HepG2 (cell line): ENCODE measurements at regions not wholly inside any gene's neighbourhood (a gene's known extent, or its start where the extent isn't known, plus 50 kb on each side); places are given as distances from the start of the nearest gene placed in this dataset.

ENCODE experiments used
- ATAC-seq: fragments of 200-7000 bp; cut with Tn5 transposase; 3 replicates; pipeline ENCODE4 v1.9.1; 2020; ENCODE audit warnings: mild to moderate bottlenecking, moderate library complexity
- BruUV-seq: library from RNA; stranded (reverse); fragments of 400-500 nt; replicated peaks from 2 replicates; lab custom pipeline; 2021; lab: Mats Ljungman, UMichigan
- CTCF ChIA-PET: fragments of 300-600 bp; formaldehyde crosslinking; extraction: SDS; loops from one replicate; lab custom pipeline; 2021; ENCODE audit warnings: low total read pairs, inconsistent platforms, low intra/inter-chr PET ratio; lab: Yijun Ruan, JAX
- POLR2A ChIA-PET: fragments of 350-600 bp; sonication (Branson Sonifier 250); formaldehyde crosslinking; loops from one replicate; lab custom pipeline; 2020; ENCODE audit warnings: antibody characterized with exemption, inconsistent platforms; lab: Yijun Ruan, JAX
- DNase-seq: peaks from one replicate; pipeline ENCODE4 v3.0.0-alpha.2; 2015; ENCODE audit warnings: low spot score
- FAIRE-seq: peaks from 3 replicates; lab custom pipeline; 2011; peaks lifted over from hg19 to GRCh38; lab: Jason Lieb, UNC
- H2AFZ ChIP-seq: one replicate; pipeline ENCODE4 v1.6.1; 2011; ENCODE audit warnings: low read length, inconsistent platforms
- H3K27ac ChIP-seq: fragments of 300-600 bp; 3 replicates; pipeline ENCODE4 v1.8.0; 2011; ENCODE audit warnings: mixed run types, mild to moderate bottlenecking, mixed read lengths, low read length, inconsistent platforms; ENCODE audit not compliant: insufficient read depth; ENCODE audit errors: extremely low read length
- H3K27me3 ChIP-seq, 2 experiments: fragments of 200-600 bp in 1 of 2; 2 replicates in 1 of 2; 3 replicates in 1 of 2; pipeline versions ENCODE4 v1.6.0 to v1.8.0; 2011; ENCODE audit warnings: low read length in 2 of 2, mild to moderate bottlenecking in 2 of 2, moderate library complexity in 2 of 2, inconsistent platforms in 1 of 2; ENCODE audit not compliant: insufficient read depth in 2 of 2, control insufficient read depth in 1 of 2
- H3K36me3 ChIP-seq, 2 experiments: fragments of 200-600 bp in 1 of 2; replicated peaks in 1 of 2; 2 replicates in 1 of 2; 3 replicates in 1 of 2; pipeline versions ENCODE4 v1.5.1 to v1.8.0; 2011; ENCODE audit warnings: low read length in 2 of 2, inconsistent platforms in 1 of 2; ENCODE audit not compliant: insufficient read depth in 2 of 2, control insufficient read depth in 1 of 2
- H3K4me1 ChIP-seq: 2 replicates; pipeline ENCODE4 v1.5.1; 2012; ENCODE audit warnings: low read length, inconsistent platforms; ENCODE audit not compliant: insufficient read depth
- H3K4me2 ChIP-seq: 2 replicates; pipeline ENCODE4 v1.6.0; 2011; ENCODE audit warnings: low read depth, low read length, inconsistent platforms
- H3K4me3 ChIP-seq, 3 experiments: fragments of 200-600 bp in 1 of 3; sonication (generic), shearing (Covaris generic) in 1 of 3; replicated peaks in 1 of 3; 2 replicates each; pipeline ENCODE4 v1.5.1; 2011 to 2016; ENCODE audit warnings: low read length in 3 of 3, inconsistent platforms in 2 of 3, low read depth in 2 of 3, mild to moderate bottlenecking in 2 of 3, control low read depth in 1 of 3, mixed read lengths in 1 of 3; ENCODE audit not compliant: insufficient read depth in 1 of 3
- H3K79me2 ChIP-seq: one replicate; pipeline ENCODE4 v1.6.1; 2011; ENCODE audit warnings: low read length, inconsistent platforms; ENCODE audit not compliant: insufficient read depth
- H3K9ac ChIP-seq: 2 replicates; pipeline ENCODE4 v1.6.0; 2011; ENCODE audit warnings: mild to moderate bottlenecking, low read depth, low read length, inconsistent platforms; ENCODE audit not compliant: insufficient read depth
- H3K9me3 ChIP-seq: 2 replicates; pipeline ENCODE4 v1.5.1; 2012; ENCODE audit warnings: mild to moderate bottlenecking, low read length
- H4K20me1 ChIP-seq: 2 replicates; pipeline ENCODE4 v1.6.0; 2011; ENCODE audit warnings: inconsistent platforms, mild to moderate bottlenecking, low read length, moderate library complexity; ENCODE audit not compliant: insufficient read depth
- ARNTL ChIP-seq: sonication (generic); formaldehyde crosslinking; IDR thresholded peaks from 2 replicates; pipeline ENCODE4 v1.4.0; 2020; ENCODE audit warnings: mild to moderate bottlenecking, missing genetic modification reagents
- FOXA1 ChIP-seq, 2 experiments: fragments of 450-650 bp in 1 of 2; sonication (generic) in 1 of 2; formaldehyde crosslinking in 1 of 2; IDR thresholded peaks; 2 replicates each; pipeline versions ENCODE4 v1.4.0 to v1.6.1; 2016 to 2020; ENCODE audit warnings: missing genetic modification reagents in 1 of 2
- GRHL1 ChIP-seq: sonication (generic); formaldehyde crosslinking; conservative IDR thresholded peaks from 2 replicates; pipeline ENCODE4 v1.8.0; 2022; ENCODE audit warnings: missing genetic modification reagents
- KDM5B ChIP-seq: sonication (generic); formaldehyde crosslinking; IDR thresholded peaks from 2 replicates; pipeline ENCODE4 v1.4.0; 2020; ENCODE audit warnings: missing genetic modification reagents, mild to moderate bottlenecking, borderline replicate concordance
- MYC ChIP-seq: sonication (generic); formaldehyde crosslinking; IDR thresholded peaks from 2 replicates; pipeline ENCODE4 v1.9.0; 2021; ENCODE audit warnings: missing genetic modification reagents, borderline replicate concordance
- PHB2 ChIP-seq: fragments of 450-650 bp; IDR thresholded peaks from 2 replicates; pipeline ENCODE4 v1.6.1; 2018; ENCODE audit not compliant: partially characterized antibody
- PHF20 ChIP-seq: sonication (generic); formaldehyde crosslinking; IDR thresholded peaks from 2 replicates; pipeline ENCODE4 v1.5.0; 2020; ENCODE audit warnings: mild to moderate bottlenecking, missing genetic modification reagents
- POGZ ChIP-seq: sonication (generic); formaldehyde crosslinking; IDR thresholded peaks from 2 replicates; pipeline ENCODE4 v1.4.0; 2020; ENCODE audit warnings: mild to moderate bottlenecking, missing genetic modification reagents
- RFX1 ChIP-seq: fragments of 450-650 bp; IDR thresholded peaks from 2 replicates; pipeline ENCODE4 v1.6.1; 2017
- SNAPC4 ChIP-seq: sonication (generic); formaldehyde crosslinking; IDR thresholded peaks from 2 replicates; pipeline ENCODE4 v1.4.0; 2020; ENCODE audit warnings: mild to moderate bottlenecking, missing genetic modification reagents
- STAT6 ChIP-seq: sonication (generic); formaldehyde crosslinking; IDR thresholded peaks from 2 replicates; pipeline ENCODE4 v1.4.0; 2020; ENCODE audit warnings: missing genetic modification reagents, mild to moderate bottlenecking, borderline replicate concordance
- TEAD3 ChIP-seq: optimal IDR thresholded peaks from 2 replicates; pipeline ENCODE3; 2016; ENCODE audit warnings: borderline replicate concordance
- ZNF138 ChIP-seq: sonication (generic); formaldehyde crosslinking; IDR thresholded peaks from 2 replicates; pipeline ENCODE4 v1.5.0; 2020; ENCODE audit warnings: mild to moderate bottlenecking, low read depth, missing genetic modification reagents
- ZNF773 ChIP-seq: sonication (generic); formaldehyde crosslinking; IDR thresholded peaks from 2 replicates; pipeline ENCODE4 v1.4.0; 2020; ENCODE audit warnings: missing genetic modification reagents, borderline replicate concordance
- in situ Hi-C: cut with HindIII; loops from 2 replicates; pipeline ENCODE4 v1.10.0; 2017; ENCODE audit warnings: low pct_unique_long_range_greater_than_20kb; ENCODE audit not compliant: extremely low pct_ligation_motif_present
- intact Hi-C: fragments of 100-400 bp; cut with micrococcal nuclease; formaldehyde crosslinking; loops from one replicate; pipeline ENCODE4 v1.10.0; 2022; ENCODE audit not compliant: unreplicated experiment

GRCh38 chr6:112842330-112842685 is 495.2 kb downstream of the RFPL4B start:
- Histone ChIP-seq H3K36me3 (no peaks in the 10 kb centered on the region), H2AFZ (no peak overlapping the region), H3K4me1 (no peaks in the 10 kb centered on the region), H3K4me3 (no peak overlapping the region), H4K20me1 (no peaks in the 10 kb centered on the region), H3K9ac (no peak overlapping the region), H3K9me3 (no peaks in the 10 kb centered on the region), H3K79me2 (no peaks in the 10 kb centered on the region), H3K27ac (no peak overlapping the region), H3K4me2 (no peak overlapping the region), H3K27me3 (no peaks in the 10 kb centered on the region)
- ChIA-PET CTCF (no interaction called here), POLR2A (no interaction called here)
- no TSS peak for BruUV-seq
- intact Hi-C loops = no loop called here
- DNase-seq = no peak
- FAIRE-seq = no peak
- in situ Hi-C loops = no loop called here
- no peak for ATAC-seq
- TF ChIP-seq POGZ (no peak), KDM5B (CRISPR knock-in tag) (no peak), ZNF773 (CRISPR knock-in tag) (no peak), STAT6 (no peak), MYC (CRISPR knock-in tag) (no peak), PHB2 (no peak), TEAD3 (no peak), ARNTL (CRISPR knock-in tag) (no peak), FOXA1 (IDR thresholded peaks at IDR 0.05) (no peak), FOXA1 (CRISPR knock-in tag; IDR thresholded peaks at IDR 0.05) (no peak), ZNF138 (CRISPR knock-in tag) (no peak), RFX1 (no peak), PHF20 (no peak), SNAPC4 (CRISPR knock-in tag) (no peak), GRHL1 (CRISPR knock-in tag) (no peak)
